GM19035 (cell line): ENCODE measurements at regions not wholly inside any gene's neighbourhood (a gene's known extent, or its start where the extent isn't known, plus 50 kb on each side); places are given as distances from the start of the nearest gene placed in this dataset.
"Not testable (repeated sequence)": the region's sequence is repeated elsewhere in the genome, so short reads cannot be mapped to it uniquely, and the experiment has no call there.

Source experiments
- ATAC-seq: cut with Tn5 transposase; IDR thresholded peaks from one replicate; pipeline ENCODE4 v1.9.1; 2021; ENCODE audit not compliant: unreplicated experiment

DNA sequence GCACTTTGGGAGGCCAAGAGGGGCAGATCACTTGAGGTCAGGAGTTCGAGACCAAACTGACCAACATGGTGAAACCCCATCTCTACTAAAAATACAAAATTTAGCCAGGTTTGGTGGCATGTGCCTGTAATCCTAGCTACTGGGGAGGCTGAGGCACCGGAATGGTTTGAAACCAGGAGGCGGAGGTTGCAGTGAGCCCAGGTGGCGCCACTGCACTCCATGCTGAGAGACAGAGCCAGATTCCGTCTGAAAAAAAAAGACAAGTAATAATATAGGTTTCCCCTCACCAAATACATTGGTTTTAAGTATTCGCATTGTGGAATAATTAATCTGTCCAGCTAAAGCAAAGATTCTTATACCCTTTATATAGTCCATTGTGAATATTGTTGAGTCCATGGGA is 1544.6 kb downstream of the OLFM4 start:
- no peak for ATAC-seq

DNA sequence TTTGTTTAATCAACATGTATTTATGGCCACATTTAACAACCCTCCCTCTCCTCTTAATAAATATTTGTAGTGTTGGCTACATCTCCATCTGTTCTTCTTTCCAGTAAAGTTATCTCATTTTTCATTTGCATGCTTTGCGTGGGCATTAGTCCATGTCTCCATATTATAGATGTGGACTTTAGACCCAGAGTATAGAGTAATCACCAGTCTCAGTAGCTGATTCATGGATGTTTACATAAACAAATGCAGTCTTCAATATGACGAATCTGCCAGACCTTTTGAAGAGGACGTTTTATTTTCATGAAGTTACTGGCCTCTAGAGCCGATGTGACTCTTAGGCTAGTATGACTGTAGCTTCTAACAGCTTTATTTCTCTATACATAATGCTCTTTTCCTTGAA is 1546.2 kb downstream of the OLFM4 start:
- ATAC-seq, result no peak

DNA sequence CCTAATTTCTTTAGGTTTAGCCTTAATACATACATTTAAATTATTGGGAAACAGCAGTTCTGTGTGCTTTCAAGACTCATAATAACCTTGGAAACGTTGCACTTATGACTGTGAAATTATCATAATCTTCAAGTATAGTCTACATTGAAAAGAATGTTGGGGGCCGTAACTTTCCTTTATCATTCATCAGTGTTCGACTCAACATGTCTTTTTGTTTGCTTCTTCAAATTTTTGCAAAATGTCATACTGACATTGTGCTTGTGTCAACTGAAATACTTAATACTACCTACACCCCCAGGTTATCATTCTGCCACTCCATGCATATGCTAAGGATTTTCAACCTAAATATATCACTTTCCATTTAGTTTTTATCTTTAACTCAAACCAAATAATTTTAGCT is 1562.9 kb downstream of the OLFM4 start:
- ATAC-seq, result no peak

DNA sequence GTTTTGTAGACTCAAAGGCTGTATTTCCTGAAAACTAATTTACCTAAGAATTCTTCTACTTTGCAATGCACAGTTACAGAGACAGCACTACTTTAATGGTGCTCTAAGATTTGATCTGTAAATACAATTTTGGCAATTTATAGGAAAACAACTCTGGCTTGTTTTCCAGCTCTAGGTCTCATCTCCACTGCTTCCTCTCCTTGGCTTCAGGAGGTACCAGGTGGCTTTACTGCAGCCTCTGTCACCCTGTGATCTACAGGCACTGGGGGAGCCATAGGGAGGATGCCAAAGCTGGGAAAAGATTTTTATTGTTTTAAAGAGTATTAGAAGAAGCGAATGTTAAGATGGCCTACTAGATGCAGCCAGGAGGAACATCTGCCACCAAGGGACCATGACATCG is 1563.6 kb downstream of the OLFM4 start:
- no peak for ATAC-seq

DNA sequence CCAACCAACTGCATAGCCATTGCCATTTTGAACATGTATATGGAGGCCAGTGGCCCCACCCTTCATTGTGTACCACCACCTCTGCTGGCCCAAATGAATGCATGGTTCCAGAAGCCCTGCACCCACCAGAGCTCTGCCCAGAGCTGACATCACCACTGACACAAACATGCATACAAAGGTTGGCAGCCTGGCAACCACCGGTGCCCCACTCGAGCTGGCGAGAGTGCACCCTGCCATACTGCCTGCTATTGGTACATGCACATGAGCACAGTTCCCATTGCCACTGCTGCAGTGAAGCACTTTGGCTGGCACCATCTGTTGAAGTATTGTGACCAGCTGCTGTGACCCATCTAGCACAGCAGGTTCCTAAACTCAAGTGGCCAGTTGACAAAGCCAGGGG is 1564.9 kb downstream of the OLFM4 start:
- ATAC-seq, result no peak

DNA sequence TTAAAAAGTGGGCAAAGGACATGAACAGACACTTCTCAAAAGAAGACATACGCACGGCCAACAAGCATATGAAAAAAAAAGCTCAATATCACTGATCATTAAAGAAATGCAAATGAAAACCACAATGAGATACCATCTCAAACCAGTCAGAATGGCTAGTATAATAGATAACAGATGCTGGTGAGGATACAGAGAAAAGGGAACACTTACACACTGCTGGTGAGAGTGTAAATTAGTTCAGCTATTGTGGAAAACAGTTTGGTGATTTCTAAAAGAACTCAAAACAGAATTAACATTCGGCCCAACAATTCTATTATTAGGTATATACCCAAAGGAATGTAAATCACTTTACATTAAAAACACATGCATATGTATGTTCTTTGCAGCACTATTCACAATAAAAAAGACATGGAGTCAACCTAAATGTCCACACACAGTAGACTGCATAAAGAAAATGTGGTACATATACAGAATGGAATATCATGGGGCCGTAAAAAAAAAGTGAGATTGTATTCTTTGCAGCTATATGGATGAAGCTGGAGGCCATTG is 1569.0 kb downstream of the OLFM4 start:
- no peak for ATAC-seq

DNA sequence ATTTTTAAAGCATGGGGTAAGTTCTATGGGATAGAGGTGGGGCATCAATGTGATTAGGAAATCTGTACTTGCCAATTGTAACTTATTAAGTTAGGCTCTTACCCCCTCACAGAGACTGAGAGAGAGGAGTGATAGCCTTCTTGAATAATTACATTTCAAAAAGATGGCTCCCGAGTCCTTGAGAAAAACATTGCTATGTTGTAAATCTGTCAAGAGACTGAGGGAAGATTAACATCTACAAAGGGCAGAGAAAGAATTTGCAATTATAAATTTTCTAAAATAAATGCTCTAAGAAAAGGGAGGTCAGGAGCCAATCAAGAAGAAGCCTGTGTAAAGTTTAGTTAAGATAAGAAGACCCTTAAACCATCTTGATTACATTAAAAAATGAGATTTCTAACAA is 1570.8 kb downstream of the OLFM4 start:
- no peak for ATAC-seq

DNA sequence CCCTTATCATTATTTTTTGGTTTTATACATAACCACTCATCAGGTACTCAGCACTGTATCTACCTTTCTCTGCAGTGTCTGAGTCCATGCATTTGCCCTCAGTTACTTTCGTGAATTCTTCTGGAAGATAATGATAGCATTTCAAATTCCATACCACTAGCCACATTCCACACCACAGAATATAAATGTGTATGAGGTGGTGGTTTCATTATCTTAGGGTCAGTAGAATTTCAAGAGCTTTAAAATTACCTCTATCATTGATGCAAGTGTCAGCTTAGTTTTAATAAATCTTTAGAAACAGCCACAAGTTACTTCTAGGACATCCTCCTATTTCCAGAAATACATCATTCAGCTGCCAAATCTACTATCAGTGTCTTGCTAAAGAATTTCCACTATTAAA is 1578.3 kb downstream of the OLFM4 start:
- no peak for ATAC-seq

DNA sequence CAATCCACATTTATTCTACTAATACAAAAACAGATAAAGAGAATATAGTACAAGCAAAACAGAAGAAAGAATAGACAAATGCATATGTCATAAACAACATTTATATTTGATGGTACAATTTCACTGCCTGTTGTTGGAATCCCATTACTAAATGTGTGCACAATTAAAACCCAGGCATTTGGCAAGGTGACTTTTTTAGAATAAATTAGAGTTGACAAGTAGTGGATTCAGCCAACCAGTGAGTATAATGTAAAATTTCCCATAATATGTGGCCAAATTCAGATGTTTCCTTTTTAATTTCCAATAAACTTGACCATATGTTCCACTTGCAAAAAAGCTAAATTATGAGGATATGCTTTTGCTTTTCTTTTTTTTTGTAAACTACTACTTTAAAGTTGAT is 1578.8 kb downstream of the OLFM4 start:
- no peak for ATAC-seq

DNA sequence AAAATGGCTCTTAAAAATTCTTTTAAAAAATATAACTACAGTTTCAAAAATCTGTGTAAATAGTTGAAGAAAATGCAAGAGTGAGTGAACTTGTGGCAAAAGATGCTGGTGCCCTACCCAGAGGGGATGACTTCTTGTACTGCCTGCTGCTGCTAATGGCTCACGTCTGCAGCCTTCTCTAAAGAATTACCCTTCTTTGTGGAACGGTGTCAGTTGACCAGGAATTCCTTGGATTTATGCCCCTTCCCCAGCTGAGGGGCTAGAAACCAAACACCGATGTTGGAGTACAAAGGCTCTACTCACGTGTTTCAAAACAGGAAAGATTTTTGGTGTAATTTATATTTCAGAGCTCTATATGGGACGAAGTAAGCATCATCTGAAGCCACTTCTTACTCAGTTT is 1582.8 kb downstream of the OLFM4 start:
- no peak for ATAC-seq

DNA sequence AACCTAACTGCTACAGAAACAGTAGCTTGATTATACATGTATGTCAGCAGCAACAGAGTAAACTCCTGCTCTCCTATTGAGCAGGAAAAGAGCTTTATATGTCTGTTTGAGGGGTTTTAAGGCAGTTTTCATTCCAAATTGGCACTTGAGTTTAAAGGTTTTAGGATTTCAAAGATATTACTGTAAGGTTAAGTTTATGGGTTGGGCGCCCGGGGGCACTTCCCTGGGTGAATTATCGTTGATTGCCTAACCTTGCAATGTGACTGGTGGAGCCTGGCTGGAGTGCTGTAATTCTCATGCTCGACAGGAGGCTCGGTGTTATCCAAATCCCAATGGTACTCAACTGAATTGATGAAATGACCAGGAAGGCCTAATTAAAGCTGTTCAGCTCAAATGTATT is 1586.1 kb downstream of the OLFM4 start:
- no peak for ATAC-seq

DNA sequence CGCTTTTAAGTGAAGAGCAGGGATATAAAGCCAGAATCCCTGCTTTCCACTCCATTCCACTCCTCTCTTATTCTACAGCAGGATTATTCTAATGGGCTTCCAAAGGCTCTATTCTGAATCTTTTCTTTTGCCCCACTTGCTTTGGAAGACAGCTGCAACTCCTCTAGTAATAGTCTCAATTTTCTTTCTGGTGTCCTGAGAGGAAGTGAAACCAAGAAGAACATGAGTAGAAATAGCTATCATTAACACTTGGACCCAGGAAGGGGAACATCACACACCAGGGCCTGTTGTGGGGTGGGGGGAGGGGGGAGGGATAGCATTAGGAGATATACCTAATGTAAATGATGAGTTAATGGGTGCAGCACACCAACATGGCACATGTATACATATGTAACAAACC is 1597.9 kb downstream of the OLFM4 start:
- ATAC-seq, result not testable (repeated sequence)

DNA sequence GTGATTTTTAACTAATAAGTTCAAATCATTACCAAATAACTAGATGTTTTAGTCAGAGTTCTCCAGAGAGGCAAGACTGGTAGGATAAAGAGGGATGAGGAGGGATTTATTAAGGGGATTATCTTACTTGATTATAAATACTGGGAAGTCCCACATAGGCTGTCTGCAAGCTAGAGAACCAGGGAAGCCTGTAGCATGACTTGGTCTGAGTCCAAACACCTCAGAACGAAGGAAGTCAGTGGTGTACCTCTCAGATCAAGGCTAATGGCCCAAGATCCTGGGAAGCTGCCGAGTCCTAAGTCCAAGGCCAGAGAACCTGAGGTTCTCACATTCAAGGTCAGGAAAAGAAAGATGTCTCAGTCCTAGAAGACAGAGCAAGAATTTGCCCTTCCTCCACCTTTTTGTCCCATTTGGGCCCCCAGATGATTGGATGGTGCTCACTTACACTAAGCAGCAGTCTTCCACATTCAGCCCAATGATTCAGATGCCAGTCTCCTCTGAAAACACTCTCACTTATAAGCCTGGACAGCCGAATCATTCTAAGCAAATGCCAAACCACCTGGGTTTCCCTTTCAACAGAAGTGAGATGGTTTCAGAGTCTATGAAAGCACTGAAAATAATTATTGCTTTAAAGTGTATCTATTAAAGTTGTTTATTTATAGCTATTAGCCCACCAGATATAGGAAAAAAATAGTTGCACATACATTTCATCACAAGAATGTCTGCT is 1599.2 kb downstream of the OLFM4 start:
- no peak for ATAC-seq

DNA sequence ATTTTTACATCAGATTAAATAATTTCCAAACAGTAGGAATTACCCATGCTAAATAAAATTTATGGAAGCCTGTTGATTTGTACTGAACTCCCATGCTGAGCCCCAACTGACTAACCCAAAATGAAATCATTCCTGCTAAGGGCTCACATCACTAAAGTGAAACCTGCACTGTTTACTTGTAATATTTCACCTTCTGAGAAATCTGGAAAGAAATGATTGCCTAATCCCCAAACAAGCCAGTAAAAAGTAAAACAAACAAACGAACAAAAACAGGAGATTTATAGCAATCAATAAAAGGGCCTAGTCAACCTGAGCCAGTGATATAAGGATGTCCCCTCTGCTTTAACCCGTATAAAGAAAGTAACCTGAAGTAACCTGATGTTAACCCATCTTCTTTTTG is 1599.8 kb downstream of the OLFM4 start:
- ATAC-seq, result no peak

DNA sequence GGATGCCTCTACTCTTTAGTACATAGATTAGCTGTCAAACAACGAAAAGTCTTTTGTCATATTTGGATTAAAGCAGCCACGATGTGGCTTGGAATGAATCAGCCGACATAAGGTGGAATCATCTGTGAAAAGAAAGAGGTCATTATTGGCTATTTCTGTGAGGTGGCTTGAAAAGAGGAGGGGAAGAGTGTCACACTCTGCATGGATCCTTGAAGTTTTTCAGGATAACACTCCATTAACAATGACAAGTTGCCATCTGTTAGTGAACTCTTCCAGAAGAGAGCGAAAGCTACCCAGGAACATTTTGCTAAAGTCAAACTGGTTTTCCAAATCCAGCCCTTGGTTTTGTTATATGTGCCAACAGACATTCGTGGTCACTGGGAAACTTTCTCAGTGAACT is 1604.8 kb downstream of the OLFM4 start:
- ATAC-seq, result no peak

DNA sequence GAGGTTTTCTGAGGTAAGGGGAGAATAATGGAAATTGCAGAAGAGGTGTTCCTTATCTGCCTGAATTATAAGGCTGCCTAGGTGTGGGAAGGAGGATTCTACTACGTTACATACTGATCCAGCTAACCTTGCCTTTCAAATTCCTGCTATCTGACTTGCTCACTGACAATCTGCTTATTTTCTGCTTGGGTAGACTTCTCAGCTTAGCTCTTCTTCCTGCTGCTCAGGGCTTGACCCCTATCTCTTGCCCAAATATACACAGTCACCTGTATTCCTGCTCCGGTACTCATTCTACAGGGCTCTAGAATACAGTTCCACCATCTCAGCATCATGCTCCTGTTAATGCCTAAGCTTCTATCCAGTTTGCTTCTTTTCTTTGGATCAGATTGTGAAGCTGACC is 1607.6 kb downstream of the OLFM4 start:
- ATAC-seq, result no peak

DNA sequence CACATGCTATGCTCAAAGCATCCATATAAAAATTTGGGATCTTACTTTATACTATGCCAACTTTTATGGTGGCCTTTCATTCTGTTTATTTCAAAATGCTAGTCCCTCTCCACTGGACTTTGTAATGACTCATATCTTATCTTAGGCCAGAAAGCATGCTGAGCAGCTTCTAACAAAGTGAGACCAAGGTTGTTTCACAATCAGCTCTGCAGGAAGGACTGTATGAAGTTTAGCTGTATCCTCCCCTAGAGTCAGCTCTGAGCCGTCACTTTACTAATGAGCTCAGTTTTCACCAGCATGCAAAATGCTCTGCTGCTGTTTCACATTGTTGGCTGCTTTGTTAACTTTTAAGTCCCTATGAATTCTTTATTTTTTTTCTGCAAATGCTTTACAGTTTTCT is 1608.8 kb downstream of the OLFM4 start:
- no peak for ATAC-seq

DNA sequence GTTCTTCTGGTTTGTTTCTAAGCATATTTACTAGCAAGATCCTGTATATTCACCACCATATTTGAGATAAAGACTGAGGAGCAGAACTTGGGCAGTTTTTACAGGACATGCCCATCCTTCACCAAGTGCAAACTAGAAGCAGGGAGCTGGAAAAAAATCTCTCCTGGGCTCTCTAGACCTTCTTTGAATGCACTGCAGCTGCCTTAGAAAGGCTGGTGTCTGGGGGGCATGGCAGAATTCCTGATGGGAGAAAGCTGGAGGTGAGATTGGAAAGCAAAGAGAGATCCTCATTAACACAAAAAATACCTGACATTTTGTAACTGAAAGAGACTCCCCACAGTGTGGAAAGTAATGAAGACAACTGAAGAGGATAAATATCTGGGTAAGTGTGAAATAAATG is 1612.1 kb downstream of the OLFM4 start:
- no peak for ATAC-seq

DNA sequence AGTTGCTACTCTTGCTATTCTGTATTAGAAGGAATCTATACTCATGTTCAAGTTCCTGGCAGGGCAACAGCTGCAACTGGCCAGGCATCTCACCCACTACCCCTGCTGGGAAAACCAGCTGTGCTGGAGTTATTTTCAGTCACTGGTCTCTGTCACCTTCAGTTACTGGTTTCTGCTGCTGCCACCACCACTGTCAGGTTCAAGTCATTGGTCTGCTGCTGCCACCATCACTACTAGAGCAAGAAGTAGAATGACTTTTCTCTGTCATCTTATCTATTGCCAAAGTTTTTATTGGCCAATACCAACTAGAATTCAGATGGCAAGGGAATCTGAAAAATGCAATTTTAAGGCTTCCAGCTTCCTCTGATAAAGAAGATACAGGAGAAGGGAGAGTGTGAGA is 1615.2 kb downstream of the OLFM4 start:
- no peak for ATAC-seq

DNA sequence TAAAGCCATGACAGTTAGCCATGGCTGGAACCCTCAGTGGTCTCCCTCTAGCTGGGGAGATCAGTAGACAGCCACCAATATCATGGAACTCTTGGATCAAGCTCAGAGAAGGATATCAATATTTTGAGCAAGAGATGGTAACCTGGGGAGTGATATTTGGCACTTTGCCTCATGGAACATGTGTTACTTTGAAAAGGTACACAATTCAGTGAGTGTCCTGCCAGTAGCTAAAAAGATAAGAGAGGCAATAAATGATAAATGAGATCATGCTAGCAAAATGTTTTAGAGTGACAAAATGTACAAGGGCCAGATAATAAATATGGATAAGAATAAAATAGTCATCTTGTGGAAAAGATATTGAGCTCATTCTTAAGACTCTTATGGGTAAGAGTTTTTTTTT is 1618.7 kb downstream of the OLFM4 start:
- no peak for ATAC-seq

DNA sequence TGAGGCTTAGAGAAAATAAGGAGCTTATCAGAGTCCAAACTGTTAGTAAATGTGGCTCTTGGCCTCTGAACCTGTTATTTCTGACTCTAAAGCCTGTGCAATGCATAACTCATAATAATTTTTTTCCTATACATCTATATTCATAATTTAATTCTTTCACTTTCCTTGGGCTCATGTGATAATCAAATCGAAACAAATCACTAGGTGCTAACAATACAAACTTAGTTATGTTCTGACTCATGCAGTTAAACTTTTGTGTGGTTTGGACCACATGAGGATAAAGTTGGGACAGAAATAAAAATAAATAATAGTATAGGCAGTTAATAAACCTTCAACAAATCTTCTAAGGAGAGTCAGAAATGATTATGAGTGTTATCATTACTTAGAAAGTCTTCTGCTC is 1629.0 kb downstream of the OLFM4 start:
- ATAC-seq, result no peak

DNA sequence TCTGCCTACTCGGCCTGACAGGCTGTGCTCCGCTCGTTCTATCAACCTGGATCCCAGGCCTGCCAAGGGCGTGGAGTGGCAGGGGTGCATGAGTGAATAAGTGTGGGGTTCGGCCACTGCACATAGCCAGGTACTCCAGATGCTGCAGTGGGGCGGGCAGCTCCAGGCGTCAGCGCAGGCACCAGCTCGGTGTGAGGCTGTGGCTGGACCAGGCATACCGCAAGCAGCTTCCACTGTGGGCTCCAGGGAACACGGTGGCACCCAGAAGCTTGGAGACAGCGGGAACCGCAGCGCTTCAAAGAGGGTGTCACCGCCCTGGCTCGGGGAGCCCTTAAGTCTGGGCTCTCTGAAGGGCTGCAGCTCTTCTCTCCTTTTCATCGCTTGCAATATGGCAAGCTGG is 1630.2 kb downstream of the OLFM4 start:
- no peak for ATAC-seq

DNA sequence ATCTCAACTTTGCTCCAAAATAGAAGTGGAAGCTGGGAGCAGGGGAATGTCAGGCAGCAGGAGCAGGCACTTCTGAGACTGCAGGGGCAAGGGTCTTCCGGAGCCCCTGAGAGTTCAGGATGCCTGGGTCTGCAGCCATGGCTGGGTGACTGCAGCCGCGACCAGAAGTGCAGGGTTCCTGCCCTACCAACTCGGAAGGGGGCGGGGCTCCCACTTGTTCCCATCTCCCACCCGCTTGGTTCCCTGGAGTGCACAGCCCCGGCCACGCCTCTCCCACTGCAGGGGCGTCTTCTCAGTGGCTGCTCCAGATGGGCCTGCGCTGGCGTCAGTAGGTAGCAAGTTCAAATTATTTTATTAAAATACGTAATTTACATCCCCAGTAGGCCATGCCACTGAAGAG is 1631.7 kb downstream of the OLFM4 start:
- ATAC-seq, result no peak
